BE2C (cell line): ENCODE measurements at regions not wholly inside any gene's neighbourhood (a gene's known extent, or its start where the extent isn't known, plus 50 kb on each side); places are given as distances from the start of the nearest gene placed in this dataset.

Source experiments
- DNase-seq: peaks from one replicate; pipeline ENCODE4 v3.0.0-alpha.2; 2020
- H3K27me3 ChIP-seq: fragments of 250-450 bp; sonication (Bioruptor Pico); 2 replicates; pipeline ENCODE4 v1.5.1; 2020; ENCODE audit warnings: mild to moderate bottlenecking
- H3K36me3 ChIP-seq: fragments of 250-450 bp; sonication (Bioruptor Pico); 2 replicates; pipeline ENCODE4 v1.5.1; 2020; ENCODE audit warnings: mild to moderate bottlenecking
- H3K4me1 ChIP-seq: fragments of 250-450 bp; sonication (Bioruptor Pico); 2 replicates; pipeline ENCODE4 v1.5.1; 2020
- H3K4me3 ChIP-seq: 2 replicates; pipeline ENCODE4 v1.5.1; 2011; ENCODE audit warnings: low read depth, low read length
- H3K9me3 ChIP-seq: fragments of 250-450 bp; sonication (Bioruptor Pico); 2 replicates; pipeline ENCODE4 v1.5.1; 2020
- CTCF ChIP-seq: IDR thresholded peaks from 2 replicates; pipeline ENCODE4 v1.5.1; 2012; ENCODE audit warnings: mild to moderate bottlenecking, low read depth, low read length

- no peak overlapping the region for H3K4me3 ChIP-seq
- no peak for DNase-seq
- H3K27me3 ChIP-seq = no peaks in the 10 kb centered on the region
- no peak for TF ChIP-seq CTCF
- H3K36me3 ChIP-seq = no peaks in the 10 kb centered on the region
- H3K9me3 ChIP-seq = no peaks in the 10 kb centered on the region; the same call in 1 of the 2 replicates
- H3K4me1 ChIP-seq = no peaks in the 10 kb centered on the region
Measured at GRCh38 chr22:34798605-34799004, 267.4 kb upstream of the ISX start.

GRCh38 chr22:34800260-34800980 lies 265.5 kb upstream of the ISX start:
- Histone ChIP-seq H3K4me3 (no peak overlapping the region), H3K27me3 (no peaks in the 10 kb centered on the region), H3K36me3 (no peaks in the 10 kb centered on the region), H3K4me1 (no peaks in the 10 kb centered on the region), H3K9me3 (no peaks in the 10 kb centered on the region; the same call in 1 of the 2 replicates)
- no peak for TF ChIP-seq CTCF
- no peak for DNase-seq

- H3K4me1 ChIP-seq = no peaks in the 10 kb centered on the region
- no peak for DNase-seq
- no peaks in the 10 kb centered on the region; the same call in 1 of the 2 replicates for H3K9me3 ChIP-seq
- no peaks in the 10 kb centered on the region for H3K36me3 ChIP-seq
- TF ChIP-seq CTCF = no peak
- no peaks in the 10 kb centered on the region for H3K27me3 ChIP-seq
- H3K4me3 ChIP-seq = no peak overlapping the region
Measured at GRCh38 chr22:34801221-34801620, 264.7 kb upstream of the ISX start.

GRCh38 chr22:34804091-34804490 lies 261.9 kb upstream of the ISX start:
- no peaks in the 10 kb centered on the region for H3K36me3 ChIP-seq
- DNase-seq = no peak
- H3K4me1 ChIP-seq = no peaks in the 10 kb centered on the region
- H3K9me3 ChIP-seq = no peaks in the 10 kb centered on the region; the same call in 1 of the 2 replicates
- TF ChIP-seq CTCF = no peak
- no peak overlapping the region for H3K4me3 ChIP-seq
- no peaks in the 10 kb centered on the region for H3K27me3 ChIP-seq

GRCh38 chr22:34804604-34805003 lies 261.4 kb upstream of the ISX start:
- no peak for TF ChIP-seq CTCF
- H3K36me3 ChIP-seq = no peaks in the 10 kb centered on the region
- H3K9me3 ChIP-seq = no peaks in the 10 kb centered on the region; the same call in 1 of the 2 replicates
- no peaks in the 10 kb centered on the region for H3K4me1 ChIP-seq
- no peaks in the 10 kb centered on the region for H3K27me3 ChIP-seq
- no peak for DNase-seq
- H3K4me3 ChIP-seq = no peak overlapping the region

GRCh38 chr22:34805771-34806170 lies 260.2 kb upstream of the ISX start:
- no peak for DNase-seq
- no peaks in the 10 kb centered on the region for H3K4me1 ChIP-seq
- H3K9me3 ChIP-seq = no peaks in the 10 kb centered on the region; the same call in 1 of the 2 replicates
- TF ChIP-seq CTCF = no peak
- no peaks in the 10 kb centered on the region for H3K27me3 ChIP-seq
- no peaks in the 10 kb centered on the region for H3K36me3 ChIP-seq
- no peak overlapping the region for H3K4me3 ChIP-seq
